Activated CD4-positive, alpha-beta memory T cell treated with anti-CD3 and anti-CD28 coated beads, Interleukin-2, amount 10 ng/mL, durations not matched to agents 7 days and 5 days (primary cell): ENCODE measurements at regions not wholly inside any gene's neighbourhood (a gene's known extent, or its start where the extent isn't known, plus 50 kb on each side); places are given as distances from the start of the nearest gene placed in this dataset.

Experiments
- CTCF ChIA-PET: fragments of 350-600 bp; sonication (Branson Sonifier 250); formaldehyde crosslinking; loops from one replicate; lab custom pipeline; 2021; ENCODE audit warnings: antibody characterized with exemption, inconsistent platforms; lab: Charles Lee
- POLR2A ChIA-PET: fragments of 350-600 bp; sonication (Branson Sonifier 250); formaldehyde crosslinking; loops from one replicate; lab custom pipeline; 2021; ENCODE audit warnings: antibody characterized with exemption; lab: Charles Lee
- DNase-seq: peaks from one replicate; pipeline ENCODE4 v3.0.0-alpha.2; 2020
- H3K27ac Mint-ChIP-seq: one replicate; pipeline ENCODE4 v1.8.0; 2021; ENCODE audit warnings: mild to moderate bottlenecking, mixed read lengths
- H3K27me3 Mint-ChIP-seq: one replicate; pipeline ENCODE4 v1.8.0; 2021; ENCODE audit warnings: mixed read lengths
- H3K36me3 Mint-ChIP-seq: one replicate; pipeline ENCODE4 v1.8.0; 2021; ENCODE audit warnings: low read depth, mixed read lengths
- H3K4me1 Mint-ChIP-seq: one replicate; pipeline ENCODE4 v1.8.0; 2021; ENCODE audit warnings: mixed read lengths
- H3K4me3 Mint-ChIP-seq: one replicate; pipeline ENCODE4 v1.8.0; 2021; ENCODE audit warnings: mild to moderate bottlenecking, mixed read lengths
- H3K9me3 Mint-ChIP-seq: one replicate; pipeline ENCODE4 v1.8.0; 2021; ENCODE audit warnings: mixed read lengths

- DNase-seq = no peak
- H3K36me3 Mint-ChIP-seq = no peaks in the 10 kb centered on the region
- H3K27ac Mint-ChIP-seq = no peak overlapping the region
- ChIA-PET CTCF (interaction anchor here (1.2 to 4.2 kb wide), 4 partner anchors 17 to 111 kb away, joined by 3 to 22 read pairs (median 4); no protein-coding TSS in a partner anchor), POLR2A (no interaction called here)
- peaks cover 73% of the 10 kb centered on the region for H3K27me3 Mint-ChIP-seq
- H3K4me1 Mint-ChIP-seq = no peaks in the 10 kb centered on the region
- H3K4me3 Mint-ChIP-seq = no peak overlapping the region
- no peaks in the 10 kb centered on the region for H3K9me3 Mint-ChIP-seq
These were observed 62.1 kb upstream of the TEKT1 start for GRCh38 chr17:6893382-6894205.

- POLR2A ChIA-PET = no interaction called here
- Mint-ChIP-seq H3K36me3 (no peaks in the 10 kb centered on the region), H3K4me3 (no peak overlapping the region), H3K27me3 (peaks cover 70% of the 10 kb centered on the region), H3K9me3 (no peaks in the 10 kb centered on the region), H3K4me1 (no peaks in the 10 kb centered on the region), H3K27ac (no peak overlapping the region)
- CTCF ChIA-PET = interaction anchor here (1.2 to 4.2 kb wide), 4 partner anchors 17 to 110 kb away, joined by 3 to 22 read pairs (median 4); no protein-coding TSS in a partner anchor
- DNase-seq = peak; percentile 35
These were observed 62.6 kb upstream of the TEKT1 start for GRCh38 chr17:6894206-6894528.

- H3K27ac Mint-ChIP-seq = no peak overlapping the region
- ChIA-PET CTCF (no interaction called here), POLR2A (no interaction called here)
- H3K9me3 Mint-ChIP-seq = no peaks in the 10 kb centered on the region
- DNase-seq = no peak
- peaks cover 2% of the 10 kb centered on the region for H3K4me1 Mint-ChIP-seq
- H3K27me3 Mint-ChIP-seq = peaks cover 21% of the 10 kb centered on the region
- no peaks in the 10 kb centered on the region for H3K36me3 Mint-ChIP-seq
- no peak overlapping the region for H3K4me3 Mint-ChIP-seq
These were observed 69.6 kb upstream of the TEKT1 start for GRCh38 chr17:6901086-6901485.

- DNase-seq = no peak
- H3K9me3 Mint-ChIP-seq = no peaks in the 10 kb centered on the region
- peaks cover 5% of the 10 kb centered on the region for H3K27me3 Mint-ChIP-seq
- no peak overlapping the region for H3K27ac Mint-ChIP-seq
- peaks cover 2% of the 10 kb centered on the region for H3K4me1 Mint-ChIP-seq
- no peaks in the 10 kb centered on the region for H3K36me3 Mint-ChIP-seq
- CTCF ChIA-PET = interaction anchor here (1.1 to 2.2 kb wide), 2 partner anchors 11 to 101 kb away, joined by 3 to 7 read pairs; no protein-coding TSS in a partner anchor
- POLR2A ChIA-PET = no interaction called here
- H3K4me3 Mint-ChIP-seq = no peak overlapping the region
These were observed 71.9 kb upstream of the TEKT1 start for GRCh38 chr17:6903326-6903900.

GRCh38 chr17:6908807-6909206 lies 77.3 kb upstream of the TEKT1 start:
- Mint-ChIP-seq H3K27ac (no peak overlapping the region), H3K4me1 (peaks cover 28% of the 10 kb centered on the region)
- POLR2A ChIA-PET = no interaction called here

GRCh38 chr17:6910987-6911603 lies 79.6 kb upstream of the TEKT1 start:
- Mint-ChIP-seq H3K4me3 (no peak overlapping the region), H3K9me3 (no peaks in the 10 kb centered on the region), H3K4me1 (peaks cover 37% of the 10 kb centered on the region), H3K27me3 (peaks cover 41% of the 10 kb centered on the region), H3K36me3 (no peaks in the 10 kb centered on the region), H3K27ac (no peak overlapping the region)
- ChIA-PET POLR2A (interaction anchor here (1.0 to 1.6 kb wide), 3 partner anchors 93 to 104 kb away, joined by 3 to 5 read pairs (median 3); a partner anchor contains a TSS), CTCF (interaction anchor here (0.6 to 4.1 kb wide), 26 partner anchors 10 to 387 kb away, joined by 3 to 87 read pairs (median 4); partner anchors contain the start of gene RNASEK)
- DNase-seq = no peak

More at GRCh38 chr17:6908807-6909206, 77.3 kb upstream of the TEKT1 start:
- CTCF ChIA-PET = interaction anchor here (2.8 to 4.1 kb wide), 2 partner anchors 19 to 96 kb away, joined by 19 to 87 read pairs; no protein-coding TSS in a partner anchor
- no peak for DNase-seq
- H3K27me3 Mint-ChIP-seq = peaks cover 24% of the 10 kb centered on the region
- no peaks in the 10 kb centered on the region for H3K36me3 Mint-ChIP-seq
- no peak overlapping the region for H3K4me3 Mint-ChIP-seq
- H3K9me3 Mint-ChIP-seq = no peaks in the 10 kb centered on the region

- Mint-ChIP-seq H3K4me3 (no peak overlapping the region), H3K27me3 (peaks cover 52% of the 10 kb centered on the region)
- POLR2A ChIA-PET = no interaction called here
These were observed 80.9 kb upstream of the TEKT1 start for GRCh38 chr17:6912110-6913051.

GRCh38 chr17:6913608-6914443 lies 82.0 kb upstream of the ALOX12 start:
- no peaks in the 10 kb centered on the region for H3K36me3 Mint-ChIP-seq
- no peak overlapping the region for H3K27ac Mint-ChIP-seq
- ChIA-PET CTCF (interaction anchor here (0.7 to 3.2 kb wide), 19 partner anchors 10 to 225 kb away, joined by 3 to 71 read pairs (median 4); partner anchors contain the start of genes ALOX12, BCL6B and RNASEK), POLR2A (interaction anchor here (0.7 to 1.9 kb wide), 6 partner anchors 89 to 129 kb away, joined by 3 to 11 read pairs (median 4); partner anchors contain the start of gene RNASEK)
- H3K27me3 Mint-ChIP-seq = peaks cover 52% of the 10 kb centered on the region
- peak overlapping the region; percentile 41 for H3K4me3 Mint-ChIP-seq
- peak; percentile 74 for DNase-seq
- peaks cover 37% of the 10 kb centered on the region for H3K4me1 Mint-ChIP-seq
- H3K9me3 Mint-ChIP-seq = no peaks in the 10 kb centered on the region

More at GRCh38 chr17:6912110-6913051, 80.9 kb upstream of the TEKT1 start:
- CTCF ChIA-PET = interaction anchor here (0.5 to 1.5 kb wide), 4 partner anchors 69 to 708 kb away, joined by 3 to 13 read pairs (median 6); no protein-coding TSS in a partner anchor
- no peak for DNase-seq
- no peaks in the 10 kb centered on the region for H3K9me3 Mint-ChIP-seq
- peaks cover 37% of the 10 kb centered on the region for H3K4me1 Mint-ChIP-seq
- no peaks in the 10 kb centered on the region for H3K36me3 Mint-ChIP-seq
- peak overlapping the region; percentile 40 for H3K27ac Mint-ChIP-seq

GRCh38 chr17:6914711-6915110 lies 81.1 kb upstream of the ALOX12 start:
- H3K36me3 Mint-ChIP-seq = no peaks in the 10 kb centered on the region
- H3K9me3 Mint-ChIP-seq = no peaks in the 10 kb centered on the region
- ChIA-PET CTCF (interaction anchor here (0.5 to 3.2 kb wide), 17 partner anchors 9 to 224 kb away, joined by 3 to 71 read pairs (median 3); partner anchors contain the start of genes ALOX12, BCL6B and RNASEK), POLR2A (interaction anchor here (0.7 to 1.9 kb wide), 7 partner anchors 88 to 128 kb away, joined by 3 to 11 read pairs (median 4); partner anchors contain the start of gene RNASEK)
- no peak overlapping the region for H3K4me3 Mint-ChIP-seq
- H3K4me1 Mint-ChIP-seq = peaks cover 37% of the 10 kb centered on the region
- H3K27ac Mint-ChIP-seq = no peak overlapping the region
- H3K27me3 Mint-ChIP-seq = peaks cover 52% of the 10 kb centered on the region
- DNase-seq = no peak

- H3K27me3 Mint-ChIP-seq = peaks cover 48% of the 10 kb centered on the region
- no peak for DNase-seq
- H3K27ac Mint-ChIP-seq = no peak overlapping the region
- POLR2A ChIA-PET = interaction anchor here (1.4 to 1.9 kb wide), 2 partner anchors 89 to 106 kb away, joined by 4 to 11 read pairs; no protein-coding TSS in a partner anchor
- CTCF ChIA-PET = interaction anchor here (0.9 to 3.2 kb wide), 7 partner anchors 23 to 107 kb away, joined by 3 to 71 read pairs (median 4); partner anchors contain the start of gene BCL6B
- no peaks in the 10 kb centered on the region for H3K36me3 Mint-ChIP-seq
- no peaks in the 10 kb centered on the region for H3K9me3 Mint-ChIP-seq
- peaks cover 37% of the 10 kb centered on the region for H3K4me1 Mint-ChIP-seq
- H3K4me3 Mint-ChIP-seq = no peak overlapping the region
These were observed 80.2 kb upstream of the ALOX12 start for GRCh38 chr17:6915620-6916019.

- Mint-ChIP-seq H3K27ac (no peak overlapping the region), H3K4me3 (no peak overlapping the region), H3K27me3 (peaks cover 33% of the 10 kb centered on the region), H3K36me3 (no peaks in the 10 kb centered on the region), H3K4me1 (peaks cover 5% of the 10 kb centered on the region), H3K9me3 (no peaks in the 10 kb centered on the region)
- no peak for DNase-seq
- POLR2A ChIA-PET = no interaction called here
- CTCF ChIA-PET = no interaction called here
These were observed 76.7 kb upstream of the ALOX12 start for GRCh38 chr17:6919158-6919557.
